ENCODE measurements at regions not wholly inside any gene's neighbourhood (a gene's known extent, or its start where the extent isn't known, plus 50 kb on each side); places are given as distances from the start of the nearest gene placed in this dataset.

GRCh38 chr20:4556781-4557180 is 129.5 kb upstream of the PRNP start:
- no peak for DNase-seq

GRCh38 chr20:4555188-4555890 is 130.9 kb upstream of the PRNP start:
- no peak for DNase-seq

GRCh38 chr20:4554346-4554745 is 131.9 kb upstream of the PRNP start:
- no peak for DNase-seq

DNA sequence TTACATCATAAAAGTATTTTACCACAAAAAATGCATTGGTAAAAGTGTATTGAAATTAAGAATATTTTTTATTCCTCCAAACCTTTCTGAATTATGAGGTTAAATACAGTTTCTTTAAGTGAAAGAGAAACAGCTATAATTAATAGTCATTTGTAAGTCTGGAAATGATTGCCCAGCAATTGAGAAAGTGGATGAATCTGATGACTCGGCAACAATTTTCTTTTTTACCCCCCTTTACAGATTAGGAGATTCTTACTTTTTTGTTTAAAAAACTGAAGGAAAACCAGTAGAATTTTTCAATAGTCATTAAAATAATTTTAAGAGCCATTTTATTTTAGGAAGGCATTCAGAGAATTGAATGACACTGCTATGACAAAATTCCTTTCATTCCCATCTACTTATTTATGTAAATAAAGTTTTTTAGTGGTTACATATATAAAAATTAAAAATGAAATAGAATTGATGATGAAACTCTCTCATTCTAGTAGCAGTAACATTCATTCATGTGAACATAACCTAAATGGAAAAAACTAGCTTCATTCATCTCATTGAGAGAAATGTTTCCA is 134.1 kb upstream of the PRNP start:
- DNase-seq, result no peak

GRCh38 chr20:4550740-4551139 is 135.5 kb upstream of the PRNP start:
- no peak for DNase-seq

DNA sequence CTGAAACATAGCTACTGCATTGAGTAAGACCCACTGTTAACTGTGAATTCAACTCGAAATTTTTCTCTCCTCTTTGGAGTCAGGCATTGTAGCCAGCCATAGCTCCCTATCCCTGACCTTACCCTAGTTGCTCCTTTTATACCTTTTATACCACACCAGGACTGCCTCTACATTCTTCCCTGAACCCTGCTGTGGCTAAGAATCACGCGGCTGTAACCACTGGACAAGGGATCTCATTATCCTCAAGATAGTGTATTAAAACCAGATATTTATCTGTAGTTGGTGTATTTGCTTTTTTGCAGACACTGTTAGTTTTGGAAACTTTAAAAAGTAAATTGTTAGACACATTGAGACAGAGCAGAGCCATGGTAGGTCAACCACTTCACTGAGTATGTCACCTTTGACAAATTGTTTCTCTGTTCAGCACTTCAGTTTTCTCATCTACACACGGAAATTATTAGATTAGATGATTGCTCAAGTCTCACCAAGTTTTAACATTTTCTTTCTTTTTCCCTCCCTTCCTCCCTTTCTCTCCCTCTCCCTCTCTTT is 136.5 kb upstream of the PRNP start:
- DNase-seq, result no peak

DNA sequence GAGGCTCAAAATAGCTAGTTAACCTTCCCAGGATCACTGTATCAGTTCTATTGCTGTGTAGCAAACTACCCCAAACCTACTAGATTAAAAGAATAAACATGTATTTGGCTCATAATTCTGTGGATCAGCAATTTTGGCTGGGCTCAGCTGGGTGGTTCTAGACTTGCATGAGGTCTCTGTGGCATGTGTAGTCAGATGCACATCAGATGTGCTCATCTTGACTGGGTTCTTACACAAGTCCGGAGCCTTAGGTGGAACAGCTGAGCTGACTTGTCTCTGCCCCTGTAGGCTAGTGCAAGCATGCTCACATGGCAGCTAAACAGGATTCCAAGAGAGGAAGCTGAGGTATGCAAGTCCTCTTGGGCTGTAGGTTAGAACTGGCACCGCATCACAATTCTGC is 137.7 kb upstream of the PRNP start:
- no peak for DNase-seq

DNA sequence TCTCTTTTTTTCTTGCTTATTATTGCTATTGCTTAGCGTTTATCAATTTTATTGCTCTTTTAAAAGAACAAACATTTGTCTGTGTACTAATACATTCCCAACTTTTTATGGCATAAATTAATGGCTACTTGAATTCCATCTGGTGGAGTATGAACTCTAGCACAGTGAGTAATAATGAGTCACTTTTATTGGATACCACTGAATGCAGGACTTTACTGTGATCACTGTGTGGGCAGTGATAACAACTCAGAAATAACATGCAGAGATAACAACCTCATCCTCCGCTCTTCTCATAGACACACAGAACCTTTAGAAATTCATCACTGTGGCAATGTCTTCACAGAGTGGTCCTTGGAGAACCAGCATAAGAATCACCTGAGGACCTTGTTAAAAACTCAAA is 139.5 kb upstream of the PRNP start:
- DNase-seq, result no peak

DNA sequence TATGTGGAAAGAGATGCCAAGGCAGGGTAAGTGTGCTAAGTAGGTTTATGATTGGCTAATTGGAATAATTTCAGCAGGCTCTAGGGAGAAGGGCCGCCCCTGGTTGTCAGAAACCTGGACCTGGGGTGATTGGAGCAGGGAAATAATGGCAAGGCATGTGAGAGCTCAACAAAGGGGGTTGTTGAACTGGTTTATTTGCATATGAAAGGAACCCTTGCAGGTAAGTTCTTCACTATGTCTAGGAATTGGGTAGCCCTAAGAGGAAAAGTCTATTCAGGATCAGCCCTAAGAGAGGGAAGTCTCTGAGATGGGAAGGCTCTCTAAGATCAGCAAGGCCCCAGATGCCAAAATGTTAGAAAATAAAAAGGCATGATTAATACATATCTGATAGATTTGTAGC is 139.9 kb upstream of the PRNP start:
- DNase-seq, result no peak

DNA sequence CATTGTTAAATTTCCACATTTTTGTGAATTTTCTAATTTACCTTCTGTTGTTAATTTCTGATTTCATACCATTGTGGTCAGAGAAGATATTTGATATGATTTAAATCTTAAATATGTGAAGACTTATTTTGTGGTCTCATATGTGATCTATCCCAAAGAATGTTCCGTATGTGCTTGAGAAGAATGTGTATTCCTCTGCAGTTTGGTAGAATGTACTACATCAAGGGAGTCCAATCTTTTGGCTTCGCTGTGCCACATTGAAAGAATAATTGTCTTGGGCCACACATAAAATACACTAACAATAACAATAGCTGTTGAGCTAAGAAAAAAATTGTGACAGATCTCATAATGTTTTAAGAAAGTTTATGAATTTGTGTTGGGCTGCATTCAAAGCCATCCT is 140.7 kb upstream of the PRNP start:
- DNase-seq, result no peak

- no peak for DNase-seq
These were observed 141.5 kb upstream of the PRNP start for GRCh38 chr20:4544765-4545164.

DNA sequence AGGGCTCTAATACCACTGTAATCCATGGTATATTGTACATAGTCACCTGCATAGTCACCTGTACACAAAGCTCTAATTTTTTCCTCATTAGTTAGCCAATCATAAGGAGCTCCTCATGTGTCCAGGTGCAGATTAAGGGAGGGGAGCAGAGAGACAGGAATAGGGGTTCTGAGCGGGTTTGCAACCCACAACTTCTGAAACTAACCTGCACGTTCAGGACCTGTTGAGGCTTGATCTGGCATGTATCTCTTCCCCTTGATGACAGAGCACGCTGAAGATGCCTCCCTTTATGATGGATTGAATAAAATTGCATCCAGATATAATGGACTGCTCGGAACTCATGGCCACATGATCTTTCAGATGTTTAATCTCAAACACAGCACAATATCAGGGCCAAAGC is 144.0 kb upstream of the PRNP start:
- no peak for DNase-seq

DNA sequence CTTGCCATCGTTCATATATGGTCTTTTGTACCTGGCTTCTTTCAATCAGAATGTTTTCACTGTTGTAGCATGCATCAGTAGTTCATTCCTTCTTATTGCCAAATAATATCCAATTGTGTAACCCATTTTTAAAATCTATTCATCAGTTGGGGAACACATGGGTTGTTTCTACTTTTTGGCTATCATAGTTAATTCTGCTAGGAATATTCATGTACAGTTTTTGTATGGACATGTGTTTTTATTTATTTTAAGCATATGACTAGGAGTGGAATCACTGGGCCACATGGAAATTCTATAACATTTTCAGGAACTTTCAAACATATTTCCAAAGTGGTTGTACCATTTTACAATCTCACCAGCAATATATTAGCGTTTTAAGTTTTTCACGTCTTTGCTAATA is 151.9 kb upstream of the PRNP start:
- DNase-seq, result no peak

DNA sequence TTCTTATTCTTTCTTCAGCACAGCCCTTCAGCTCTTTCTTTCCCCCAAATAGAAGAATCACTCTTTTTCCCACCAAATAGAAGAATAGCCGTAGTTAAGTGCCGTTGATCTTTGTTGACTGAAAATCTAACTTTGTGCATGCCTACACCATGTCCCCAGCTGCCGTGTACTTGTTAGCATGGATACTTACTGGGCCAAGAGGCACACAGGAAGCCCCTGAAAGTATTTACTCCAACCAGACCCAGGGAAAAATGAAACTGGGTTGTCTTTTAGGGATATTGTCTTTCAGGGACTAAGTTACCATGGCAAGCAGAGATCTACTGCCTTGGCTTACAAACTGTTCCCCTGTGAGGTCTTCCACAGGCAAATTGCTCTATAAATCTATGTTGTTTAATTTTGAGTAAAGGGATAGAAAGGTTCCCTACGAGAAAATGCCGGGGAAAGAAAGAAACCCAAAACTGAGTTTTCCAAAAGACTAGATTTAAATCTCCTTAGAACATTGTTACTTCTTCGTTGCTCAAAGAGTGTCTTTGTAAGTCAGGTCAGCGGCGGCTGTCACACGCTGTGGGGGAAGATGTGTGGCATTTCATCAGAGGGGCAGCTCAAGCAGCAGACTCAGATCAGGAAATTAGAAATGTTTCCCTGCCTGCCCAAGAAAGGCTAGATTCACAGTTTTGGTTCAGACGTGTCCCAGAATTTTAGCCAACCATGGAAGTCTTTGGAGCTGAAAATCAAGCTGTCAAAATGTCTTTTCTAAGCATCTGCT is 152.7 kb upstream of the PRNP start:
- DNase-seq, result no peak

GRCh38 chr20:4532772-4533171 is 153.5 kb upstream of the PRNP start:
- DNase-seq, result no peak

DNA sequence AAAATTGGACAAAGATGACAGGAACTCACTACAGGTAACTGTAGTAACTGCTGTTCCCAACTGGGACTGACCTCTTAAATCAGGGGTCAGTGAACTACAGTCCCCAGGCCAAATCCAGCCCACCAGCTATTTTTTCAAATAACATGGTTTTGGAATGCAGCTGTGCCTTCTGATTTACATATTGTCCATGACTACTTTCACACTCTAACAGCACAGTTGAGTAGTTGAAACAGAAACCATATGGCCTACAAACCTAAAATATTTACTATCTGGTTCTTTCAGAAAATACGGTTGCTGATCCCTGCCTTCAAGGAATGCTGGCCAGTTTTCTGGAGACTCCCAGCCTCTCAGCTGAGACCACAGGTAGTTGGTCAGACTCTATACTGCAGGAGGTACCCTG is 161.5 kb upstream of the PRNP start:
- DNase-seq, result no peak

DNA sequence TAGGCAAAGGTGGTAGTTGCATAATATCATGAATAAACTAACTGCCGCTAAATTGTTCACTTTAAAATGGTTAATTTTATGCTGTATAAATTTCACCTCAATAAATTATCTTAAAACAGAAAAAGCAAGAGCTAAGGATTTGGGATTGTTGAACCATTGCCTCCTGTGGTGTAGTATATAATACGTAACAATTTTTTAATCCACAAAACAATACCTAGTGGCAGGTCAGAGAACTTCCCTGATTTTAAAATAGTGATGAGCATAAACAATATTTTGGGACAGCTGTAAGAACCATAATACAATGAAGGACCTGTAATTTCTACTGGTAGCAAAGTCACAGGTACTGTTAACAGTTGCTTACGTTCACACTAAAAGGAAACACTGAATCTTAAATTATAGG is 161.9 kb upstream of the PRNP start:
- DNase-seq, result no peak

DNA sequence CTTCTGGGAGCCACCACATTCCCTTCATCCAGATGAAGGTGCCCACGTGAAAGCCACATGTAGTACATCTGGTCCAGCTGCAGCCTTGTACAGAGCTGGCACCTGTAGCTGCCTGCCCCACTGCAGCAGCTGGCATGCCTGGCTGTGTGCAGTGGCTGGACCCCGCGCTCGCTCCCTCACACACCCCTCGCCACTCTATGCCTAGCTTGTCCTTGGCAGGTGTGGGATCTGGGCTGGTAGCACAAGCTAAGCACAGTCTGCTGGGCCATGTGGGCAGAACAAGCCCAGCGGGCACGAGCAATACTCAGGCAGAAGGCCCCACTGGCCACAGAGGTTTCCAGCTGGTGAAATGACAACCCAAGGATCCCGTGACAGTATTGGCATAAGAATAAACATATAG is 163.9 kb upstream of the PRNP start:
- DNase-seq, result no peak

DNA sequence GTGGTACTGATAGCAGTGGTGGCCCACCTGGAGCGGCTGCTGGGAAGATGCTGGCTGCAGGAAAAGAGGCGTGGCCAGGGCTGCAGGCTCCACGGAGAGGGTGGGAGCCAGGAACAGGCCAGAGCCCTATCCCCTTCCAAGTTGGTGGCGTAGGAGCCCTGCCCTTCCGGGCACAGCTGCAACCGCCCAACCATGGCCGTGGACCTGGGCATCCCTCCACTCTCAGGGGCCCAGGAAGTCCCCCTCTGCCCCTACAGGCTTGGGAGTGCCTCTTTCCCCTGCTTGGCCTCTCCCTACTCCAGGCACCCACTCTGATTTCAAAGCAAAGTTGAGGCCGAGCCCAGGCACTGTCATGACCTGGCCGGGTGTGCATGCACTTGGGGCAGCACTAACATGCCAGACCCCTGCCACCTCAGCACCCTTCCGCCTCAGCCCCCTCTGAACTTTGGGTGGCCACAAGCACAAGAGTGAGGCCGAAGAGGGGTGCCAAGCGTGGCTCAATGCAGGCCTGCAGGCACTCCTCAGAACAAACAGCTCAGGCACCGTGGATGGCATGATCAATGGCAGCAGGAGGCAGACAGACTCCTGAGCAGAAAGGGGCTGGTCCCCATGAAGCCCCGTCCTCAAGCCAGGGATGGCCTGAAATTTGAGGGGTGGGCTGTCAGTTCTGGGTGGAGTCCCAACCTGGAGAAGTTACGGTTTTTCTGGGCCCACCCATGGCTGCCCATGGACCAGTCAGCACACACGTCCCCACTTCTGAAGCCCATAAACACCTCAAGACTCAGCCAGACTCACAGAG is 164.9 kb upstream of the PRNP start:
- DNase-seq, result no peak

DNA sequence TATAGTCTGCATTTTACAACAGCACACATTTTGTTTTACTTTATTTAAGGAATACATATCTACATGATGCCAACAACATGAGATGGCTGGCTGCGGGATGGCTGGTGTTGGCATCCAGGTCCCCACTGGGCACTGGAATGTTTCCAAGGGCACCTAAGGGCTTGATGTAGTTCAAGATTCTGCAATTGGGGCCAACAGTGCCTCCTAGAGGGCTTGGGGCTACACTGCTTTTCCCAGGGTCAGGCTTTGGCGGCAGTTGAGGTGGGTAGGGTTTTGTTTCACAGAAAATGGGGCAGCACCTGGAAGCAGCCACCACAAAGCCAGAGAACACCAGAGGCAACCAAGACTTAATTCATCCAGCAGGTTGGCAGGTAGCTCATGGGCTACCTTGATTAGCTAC is 166.7 kb upstream of the PRNP start:
- DNase-seq, result peak; percentile 49

- DNase-seq, result no peak
These were observed 169.4 kb upstream of the PRNP start for GRCh38 chr20:4516876-4517275.

DNA sequence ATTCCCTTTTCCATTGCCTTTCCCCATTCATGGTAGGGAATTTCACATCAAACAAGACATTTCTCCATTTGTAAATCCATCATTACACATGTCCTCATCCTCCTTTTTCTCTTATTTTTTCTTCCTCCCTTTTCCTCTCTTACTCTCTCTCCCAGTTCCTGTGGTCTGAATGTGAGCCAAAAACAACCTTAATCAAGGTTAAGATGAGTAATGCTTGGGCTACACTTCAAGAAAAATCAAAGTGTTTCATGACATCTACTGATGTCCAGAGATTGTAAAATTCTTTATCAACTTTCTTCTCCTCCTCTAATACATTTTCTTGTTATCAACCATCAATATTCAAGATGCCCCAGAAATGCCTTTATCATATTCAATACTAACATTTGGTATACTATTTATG is 172.5 kb upstream of the PRNP start:
- no peak for DNase-seq

GRCh38 chr20:4512891-4513550 is 173.2 kb upstream of the PRNP start:
- no peak for DNase-seq

Measured in stimulated activated CD8-positive, alpha-beta memory T cell treated with anti-CD3 and anti-CD28 coated beads, Interleukin-4, amount 100 ng/mL, for 48 hours (primary cell).